Calu3 (cell line): ENCODE measurements at regions not wholly inside any gene's neighbourhood (a gene's known extent, or its start where the extent isn't known, plus 50 kb on each side); places are given as distances from the start of the nearest gene placed in this dataset.

Experiments used
- BruUV-seq: library from RNA; stranded (reverse); fragments of 400-500 nt; replicated peaks from 2 replicates; lab custom pipeline; 2021; lab: Mats Ljungman, UMichigan
- CTCF ChIA-PET: fragments of 300-600 bp; sonication (Branson Sonifier 250); formaldehyde crosslinking; loops from one replicate; lab custom pipeline; 2022; ENCODE audit warnings: antibody characterized with exemption; lab: Charles Lee
- DNase-seq: peaks from one replicate; pipeline ENCODE4 v3.0.0; 2022
- H3K27ac Mint-ChIP-seq: one replicate; pipeline ENCODE4 v1.8.0; 2022; ENCODE audit warnings: mixed read lengths; ENCODE audit not compliant: unreplicated experiment
- H3K27me3 Mint-ChIP-seq: one replicate; pipeline ENCODE4 v1.8.0; 2022; ENCODE audit warnings: mixed read lengths; ENCODE audit not compliant: unreplicated experiment
- H3K36me3 Mint-ChIP-seq: one replicate; pipeline ENCODE4 v1.8.0; 2022; ENCODE audit warnings: mild to moderate bottlenecking, moderate library complexity, mixed read lengths; ENCODE audit not compliant: insufficient read depth, unreplicated experiment
- H3K4me1 Mint-ChIP-seq: one replicate; pipeline ENCODE4 v1.8.0; 2022; ENCODE audit warnings: mild to moderate bottlenecking, low read depth, mixed read lengths; ENCODE audit not compliant: unreplicated experiment
- H3K4me3 Mint-ChIP-seq: one replicate; pipeline ENCODE4 v1.8.0; 2022; ENCODE audit warnings: mild to moderate bottlenecking, low read depth, moderate library complexity, mixed read lengths; ENCODE audit not compliant: unreplicated experiment
- H3K9me3 Mint-ChIP-seq: one replicate; pipeline ENCODE4 v1.8.0; 2022; ENCODE audit warnings: low read depth, mixed read lengths; ENCODE audit not compliant: unreplicated experiment
- intact Hi-C: fragments of 100-400 bp; cut with micrococcal nuclease; formaldehyde crosslinking; loops from one replicate; pipeline ENCODE4 v1.10.0; 2022; ENCODE audit not compliant: unreplicated experiment
- TF ChIP-seq, protein P1 (sequence below): fragments of 200-600 bp; IDR thresholded peaks from one replicate; pipeline ENCODE4 v1.8.0; 2022; ENCODE audit warnings: antibody characterized with exemption; ENCODE audit not compliant: unreplicated experiment

DNA sequence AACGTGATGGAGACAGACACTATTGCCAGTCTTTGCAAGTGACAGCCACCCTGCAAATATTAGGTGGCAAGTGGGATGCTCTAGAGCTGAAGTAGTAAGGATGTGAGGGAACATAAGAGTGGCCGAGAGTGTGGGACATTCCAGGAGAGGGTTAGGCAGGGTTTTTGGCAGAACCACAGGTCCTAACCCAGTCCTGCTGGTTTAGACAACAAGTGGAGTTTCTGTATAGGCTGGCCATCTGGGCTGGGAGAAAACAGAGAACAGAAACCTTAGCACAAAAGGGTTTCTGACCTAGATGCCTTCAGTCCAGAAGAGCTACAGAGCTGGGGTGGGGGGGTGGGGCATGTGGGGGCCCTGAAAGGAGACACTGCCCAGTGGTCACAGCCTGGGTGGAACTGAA lies 107.4 kb downstream of the TMEM174 start:
- Mint-ChIP-seq H3K36me3 (peaks cover 13% of the 10 kb centered on the region), H3K27me3 (peaks cover 58% of the 10 kb centered on the region), H3K27ac (no peak overlapping the region), H3K4me1 (peaks cover 52% of the 10 kb centered on the region), H3K9me3 (no peaks in the 10 kb centered on the region), H3K4me3 (no peak overlapping the region)
- TF ChIP-seq, protein P1, sequence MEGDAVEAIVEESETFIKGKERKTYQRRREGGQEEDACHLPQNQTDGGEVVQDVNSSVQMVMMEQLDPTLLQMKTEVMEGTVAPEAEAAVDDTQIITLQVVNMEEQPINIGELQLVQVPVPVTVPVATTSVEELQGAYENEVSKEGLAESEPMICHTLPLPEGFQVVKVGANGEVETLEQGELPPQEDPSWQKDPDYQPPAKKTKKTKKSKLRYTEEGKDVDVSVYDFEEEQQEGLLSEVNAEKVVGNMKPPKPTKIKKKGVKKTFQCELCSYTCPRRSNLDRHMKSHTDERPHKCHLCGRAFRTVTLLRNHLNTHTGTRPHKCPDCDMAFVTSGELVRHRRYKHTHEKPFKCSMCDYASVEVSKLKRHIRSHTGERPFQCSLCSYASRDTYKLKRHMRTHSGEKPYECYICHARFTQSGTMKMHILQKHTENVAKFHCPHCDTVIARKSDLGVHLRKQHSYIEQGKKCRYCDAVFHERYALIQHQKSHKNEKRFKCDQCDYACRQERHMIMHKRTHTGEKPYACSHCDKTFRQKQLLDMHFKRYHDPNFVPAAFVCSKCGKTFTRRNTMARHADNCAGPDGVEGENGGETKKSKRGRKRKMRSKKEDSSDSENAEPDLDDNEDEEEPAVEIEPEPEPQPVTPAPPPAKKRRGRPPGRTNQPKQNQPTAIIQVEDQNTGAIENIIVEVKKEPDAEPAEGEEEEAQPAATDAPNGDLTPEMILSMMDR = no peak
- DNase-seq = no peak
- CTCF ChIA-PET = no interaction called here
- intact Hi-C loops = no loop called here
- no TSS peak for BruUV-seq

DNA sequence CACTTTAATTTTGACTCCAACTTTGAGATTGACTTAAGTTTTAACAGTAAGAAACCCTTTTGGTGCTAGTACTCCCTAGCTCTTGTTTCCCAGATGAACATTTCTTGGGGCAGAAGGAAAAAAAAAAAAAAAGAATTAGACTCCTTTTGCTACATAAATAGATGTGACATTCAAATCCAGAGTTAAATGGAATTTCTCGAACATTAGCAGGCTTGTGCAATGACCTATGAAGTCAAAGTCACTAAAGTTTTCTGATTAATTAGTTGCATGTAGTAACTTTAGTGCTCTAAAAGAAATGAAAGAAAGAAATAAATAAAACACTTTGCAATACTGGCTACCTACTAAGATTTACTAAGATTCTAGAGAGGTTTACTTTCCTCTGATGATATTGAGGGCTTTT lies 106.8 kb downstream of the TMEM174 start:
- CTCF ChIA-PET = interaction anchor here (0.7 to 0.9 kb wide), 2 partner anchors 10 to 1026 kb away, joined by 3 to 6 read pairs; no protein-coding TSS in a partner anchor
- intact Hi-C loops = no loop called here
- H3K27ac Mint-ChIP-seq = no peak overlapping the region
- H3K27me3 Mint-ChIP-seq = peaks cover 64% of the 10 kb centered on the region
- TF ChIP-seq, protein P1 = no peak
- no peak for DNase-seq
- peaks cover 13% of the 10 kb centered on the region for H3K36me3 Mint-ChIP-seq
- peaks cover 52% of the 10 kb centered on the region for H3K4me1 Mint-ChIP-seq
- BruUV-seq = no TSS peak
- no peak overlapping the region for H3K4me3 Mint-ChIP-seq
- H3K9me3 Mint-ChIP-seq = no peaks in the 10 kb centered on the region

DNA sequence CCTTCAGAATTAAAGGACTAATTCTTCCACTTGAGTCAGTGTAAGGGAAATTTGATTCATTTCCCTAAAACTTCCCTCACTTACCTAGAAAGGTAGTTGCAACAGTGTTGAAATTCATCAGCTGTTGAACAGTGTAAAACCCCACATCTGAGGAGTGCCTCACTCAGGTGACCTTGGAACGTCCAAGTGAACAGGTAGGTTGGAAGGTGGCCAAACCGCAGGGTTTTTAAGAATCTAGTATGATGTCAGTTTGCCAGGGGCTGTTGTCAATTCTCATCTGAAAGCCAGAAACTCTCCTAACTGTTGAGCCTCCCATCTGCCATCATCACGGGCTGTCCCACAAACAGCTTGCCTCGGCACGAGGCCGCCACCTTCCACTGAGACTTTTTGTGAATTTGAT lies 105.7 kb downstream of the TMEM174 start:
- TF ChIP-seq, protein P1 = no peak
- peak; percentile 75 for DNase-seq
- CTCF ChIA-PET = interaction anchor here (1.1 kb wide), 1 partner anchor 62 kb away, joined by 4 read pairs; no protein-coding TSS in a partner anchor
- Mint-ChIP-seq H3K9me3 (no peaks in the 10 kb centered on the region), H3K36me3 (peaks cover 13% of the 10 kb centered on the region), H3K4me3 (no peak overlapping the region), H3K27me3 (peaks cover 61% of the 10 kb centered on the region), H3K4me1 (peaks cover 56% of the 10 kb centered on the region), H3K27ac (no peak overlapping the region)
- intact Hi-C loops = no loop called here
- no TSS peak for BruUV-seq

DNA sequence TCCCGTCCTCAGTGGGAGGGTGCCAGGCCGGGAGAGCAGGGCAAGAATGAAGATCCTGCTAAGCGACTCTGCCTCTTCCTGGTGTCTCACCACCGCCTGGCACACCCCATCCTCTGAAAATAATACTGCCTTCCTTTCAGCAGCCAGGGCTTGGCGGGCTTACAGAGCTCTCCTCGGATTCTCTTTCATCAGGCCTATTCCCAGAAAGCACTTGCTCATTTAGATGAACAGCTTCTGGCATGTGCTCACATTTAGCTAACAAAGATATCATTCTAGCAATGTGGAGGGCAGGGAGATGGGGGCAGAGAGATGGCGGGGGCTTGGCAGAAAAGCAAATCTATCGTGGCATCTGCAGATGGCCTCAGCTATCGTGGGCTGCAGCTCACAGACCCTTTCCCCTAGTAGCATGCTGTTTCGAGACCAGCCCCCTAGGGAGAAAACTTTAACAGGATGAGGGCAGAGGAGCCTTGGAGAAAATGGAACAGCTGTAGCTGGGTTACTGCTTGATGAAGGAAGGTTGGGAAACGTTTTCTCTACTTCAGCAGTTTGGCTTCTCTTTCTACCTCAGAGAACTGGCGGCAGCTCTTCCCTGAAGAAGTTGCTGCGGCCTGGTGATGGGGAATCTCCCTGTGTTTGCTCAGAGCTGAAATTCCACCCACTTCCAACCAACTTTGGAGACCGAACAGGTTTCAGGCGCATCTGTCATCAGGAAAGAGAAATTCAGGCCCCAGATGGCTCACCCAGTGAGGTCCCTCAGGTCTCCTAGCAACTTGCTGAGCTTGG lies 102.1 kb downstream of the TMEM174 start:
- intact Hi-C loops = no loop called here
- Mint-ChIP-seq H3K27ac (no peak overlapping the region), H3K4me3 (no peak overlapping the region), H3K4me1 (peaks cover 32% of the 10 kb centered on the region), H3K36me3 (peaks cover 5% of the 10 kb centered on the region), H3K9me3 (peaks cover 3% of the 10 kb centered on the region), H3K27me3 (peaks cover 82% of the 10 kb centered on the region)
- no TSS peak for BruUV-seq
- CTCF ChIA-PET = interaction anchor here (0.9 kb wide), 1 partner anchor 59 kb away, joined by 4 read pairs; no protein-coding TSS in a partner anchor
- DNase-seq = no peak
- TF ChIP-seq, protein P1 = no peak
